Activated CD4-positive, alpha-beta T cell treated with anti-CD3 and anti-CD28 coated beads, Interleukin-2, amount 50 U/mL, for 16 hours (primary cell): ENCODE measurements at regions not wholly inside any gene's neighbourhood (a gene's known extent, or its start where the extent isn't known, plus 50 kb on each side); places are given as distances from the start of the nearest gene placed in this dataset.
"Not testable (repeated sequence)": the region's sequence is repeated elsewhere in the genome, so short reads cannot be mapped to it uniquely, and the experiment has no call there.

Experiments used
- DNase-seq: peaks from one replicate; pipeline ENCODE4 v3.0.0-alpha.2; 2020

DNA sequence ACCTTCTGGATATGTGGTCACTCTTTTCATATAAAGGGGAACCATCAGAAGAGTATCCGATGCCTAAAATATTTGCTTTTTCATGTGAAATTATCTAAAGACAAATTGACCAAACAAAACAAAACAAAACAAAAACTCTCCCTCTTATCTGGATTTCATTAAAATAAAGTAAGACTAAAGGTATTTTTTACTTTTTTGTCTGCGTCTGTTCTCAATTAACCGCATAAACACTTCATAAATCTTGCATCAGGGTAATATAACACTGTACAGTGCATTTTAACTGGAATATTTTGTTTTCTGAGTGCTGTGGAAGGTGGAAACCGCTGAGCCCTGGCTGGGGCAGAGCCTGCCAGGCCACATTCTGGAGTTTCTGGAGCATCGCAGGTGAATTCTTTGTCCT lies 234.1 kb upstream of the ZFP64 start:
- DNase-seq = no peak

DNA sequence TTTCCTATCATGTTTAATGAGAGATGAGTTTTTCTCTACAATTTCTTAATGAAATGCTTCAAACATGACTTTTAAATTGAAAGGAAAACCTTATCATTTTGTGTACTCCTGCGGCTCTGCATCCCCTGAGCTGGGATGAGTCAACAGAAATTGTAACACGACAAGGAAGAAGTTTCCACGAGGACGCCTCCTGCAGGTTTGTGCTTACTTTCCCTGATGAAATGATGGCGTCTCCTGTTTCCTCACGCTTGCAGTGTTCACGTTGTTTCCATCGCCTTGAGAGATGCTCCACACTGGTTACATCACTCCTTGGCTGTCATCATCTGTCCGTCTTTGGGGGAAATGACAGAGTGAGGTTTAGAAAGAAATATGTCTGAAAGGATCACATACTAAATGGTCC lies 233.7 kb upstream of the ZFP64 start:
- no peak for DNase-seq

DNA sequence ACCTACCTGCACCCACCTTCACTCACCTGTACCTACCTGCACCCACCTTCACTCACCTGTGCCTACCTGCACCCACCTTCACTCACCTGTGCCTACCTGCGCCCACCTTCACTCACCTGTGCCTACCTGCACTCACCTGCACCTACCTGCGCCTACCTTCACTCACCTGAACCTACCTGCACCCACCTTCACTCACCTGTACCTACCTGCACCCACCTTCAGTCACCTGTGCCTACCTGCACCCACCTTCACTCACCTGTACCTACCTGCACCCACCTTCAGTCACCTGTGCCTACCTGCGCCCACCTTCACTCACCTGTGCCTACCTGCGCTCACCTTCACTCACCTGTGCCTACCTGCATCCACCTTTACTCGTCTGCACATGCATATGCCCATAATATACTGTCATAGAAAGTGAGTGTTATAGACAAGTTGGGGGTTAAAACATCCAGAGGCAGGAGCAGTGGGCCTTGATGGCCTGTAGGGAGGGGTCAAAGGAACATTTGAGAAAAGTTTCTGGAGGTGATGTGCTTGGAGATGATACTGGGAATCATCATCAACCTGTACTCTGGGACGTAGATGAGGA lies 232.9 kb upstream of the ZFP64 start:
- not testable (repeated sequence) for DNase-seq

DNA sequence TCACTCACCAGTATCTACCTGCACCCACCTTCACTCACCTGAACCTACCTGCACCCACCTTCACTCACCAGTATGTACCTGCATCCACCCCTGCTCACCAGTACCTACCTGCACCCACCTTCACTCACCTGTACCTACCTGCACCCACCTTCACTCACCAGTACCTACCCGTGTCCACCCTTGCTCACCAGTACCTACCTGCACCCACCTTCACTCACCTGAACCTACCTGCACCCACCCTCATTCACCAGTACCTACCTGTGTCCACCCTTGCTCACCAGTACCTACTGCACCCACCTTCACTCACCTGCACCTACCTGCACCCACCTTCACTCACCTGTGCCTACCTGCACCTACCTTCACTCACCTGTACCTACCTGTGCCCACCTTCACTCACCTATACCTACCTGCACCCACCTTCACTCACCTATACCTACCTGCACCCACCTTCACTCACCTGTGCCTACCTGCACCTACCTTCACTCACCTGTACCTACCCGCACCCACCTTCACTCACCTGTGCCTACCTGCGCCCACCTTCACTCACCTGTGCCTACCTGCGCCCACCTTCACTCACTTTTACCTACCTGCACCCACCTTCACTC lies 232.1 kb upstream of the ZFP64 start:
- not testable (repeated sequence) for DNase-seq

DNA sequence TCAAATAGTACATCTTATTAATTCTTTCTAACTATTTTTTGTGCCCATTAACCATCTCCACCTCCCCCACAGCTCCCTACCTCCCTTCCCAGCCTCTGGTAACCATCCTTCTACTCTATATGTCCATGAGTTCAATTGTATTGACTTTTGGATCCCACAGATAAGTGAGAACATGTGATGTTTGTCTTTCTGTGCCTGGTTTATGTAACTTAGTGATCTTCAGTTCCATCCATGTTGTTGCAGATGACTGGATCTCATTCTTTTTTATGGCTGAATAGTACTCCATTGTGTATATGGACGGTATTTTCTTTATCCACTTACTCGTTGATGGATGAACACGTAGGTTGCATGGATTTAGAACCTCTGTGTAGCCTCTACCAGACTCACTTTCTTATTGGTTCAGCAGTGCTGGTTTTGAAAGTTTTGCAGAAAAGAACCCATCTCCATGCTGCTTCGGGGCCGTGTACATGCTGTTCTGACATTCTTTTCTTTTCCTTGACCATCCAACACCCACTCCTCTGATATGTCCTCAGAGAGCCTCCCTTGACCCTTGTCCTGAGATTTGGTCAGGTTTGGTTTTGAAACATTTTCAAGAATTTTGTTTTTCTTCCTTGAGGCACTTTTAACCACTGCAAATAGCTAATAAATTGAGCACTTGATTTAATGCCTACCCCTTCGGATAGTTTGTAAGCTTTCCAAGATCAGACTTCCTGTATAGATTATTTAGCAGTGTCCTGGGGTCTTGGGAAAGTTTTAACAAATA lies 231.2 kb upstream of the ZFP64 start:
- no peak for DNase-seq

DNA sequence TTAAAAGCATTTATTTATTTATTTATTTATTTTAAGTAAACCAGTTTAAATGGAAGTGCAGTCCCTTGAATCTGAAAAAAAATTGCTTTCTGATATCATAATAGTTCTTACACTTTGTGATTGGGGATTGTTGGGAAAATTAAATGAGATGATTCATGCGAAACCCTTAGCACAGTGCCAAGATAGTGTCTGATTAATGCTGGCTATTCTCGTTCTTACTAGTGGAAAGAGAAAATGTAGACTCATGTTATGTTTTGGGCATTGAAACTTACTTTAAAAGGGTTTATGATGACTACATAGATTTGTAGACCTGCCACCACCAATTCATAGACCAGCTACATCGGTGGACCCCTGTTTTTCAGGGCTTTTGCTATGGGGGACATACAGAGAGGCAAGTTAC lies 229.2 kb upstream of the ZFP64 start:
- DNase-seq = peak; percentile 12

DNA sequence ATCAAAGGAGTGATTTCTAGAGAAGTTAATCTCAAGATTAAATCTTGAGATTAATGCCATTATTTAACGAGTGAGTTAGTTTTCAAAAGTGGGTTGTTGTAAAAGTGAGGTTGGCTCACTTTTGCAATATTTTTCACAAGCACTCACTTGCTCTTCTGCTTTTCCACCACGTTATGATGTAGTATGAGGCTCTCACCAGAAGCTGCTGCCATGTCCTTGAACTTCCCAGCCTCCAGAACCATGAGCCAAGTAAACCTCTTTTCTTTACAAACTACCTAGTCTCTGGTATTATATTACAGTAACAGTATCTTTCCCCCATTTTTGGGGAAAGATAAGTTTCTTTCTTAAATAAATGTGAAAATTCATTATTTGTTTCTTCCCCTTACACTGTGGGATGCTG lies 227.6 kb upstream of the ZFP64 start:
- DNase-seq = no peak

DNA sequence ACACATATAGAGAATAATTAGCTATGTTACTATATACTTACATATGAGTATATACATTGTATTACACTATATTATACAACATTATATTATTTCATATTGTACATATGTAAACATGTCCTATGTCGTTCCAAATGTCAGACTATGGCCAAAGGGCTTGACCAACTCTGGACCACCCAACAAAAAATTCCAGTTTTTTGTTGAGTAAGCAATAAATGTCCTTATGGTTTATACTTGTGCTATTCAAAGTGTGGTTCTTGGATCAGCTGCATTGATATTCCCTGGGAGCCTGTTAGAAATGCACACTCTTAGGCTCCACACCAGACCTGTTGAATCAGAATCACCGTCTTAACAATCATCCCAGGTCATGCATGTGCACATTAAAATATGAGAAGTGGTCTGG lies 225.4 kb upstream of the ZFP64 start:
- no peak for DNase-seq

DNA sequence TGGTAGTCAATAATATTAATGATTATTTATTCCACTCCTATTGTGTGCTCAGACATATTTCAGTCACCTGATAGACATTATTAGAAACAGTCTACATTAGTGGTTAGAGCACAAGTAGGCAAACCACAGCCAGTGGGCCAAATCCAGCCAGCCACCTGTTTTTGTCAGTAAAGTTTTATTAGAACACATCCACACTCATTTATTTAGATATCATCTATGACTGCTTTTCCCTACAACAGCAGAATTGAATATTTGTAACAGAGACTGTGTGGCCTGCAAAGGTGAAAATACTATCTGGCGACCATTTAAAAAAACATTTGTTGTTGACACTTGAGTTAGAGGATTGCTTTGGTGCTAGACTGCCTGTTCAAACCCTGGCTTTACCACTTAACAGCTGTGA lies 220.0 kb upstream of the ZFP64 start:
- no peak for DNase-seq

DNA sequence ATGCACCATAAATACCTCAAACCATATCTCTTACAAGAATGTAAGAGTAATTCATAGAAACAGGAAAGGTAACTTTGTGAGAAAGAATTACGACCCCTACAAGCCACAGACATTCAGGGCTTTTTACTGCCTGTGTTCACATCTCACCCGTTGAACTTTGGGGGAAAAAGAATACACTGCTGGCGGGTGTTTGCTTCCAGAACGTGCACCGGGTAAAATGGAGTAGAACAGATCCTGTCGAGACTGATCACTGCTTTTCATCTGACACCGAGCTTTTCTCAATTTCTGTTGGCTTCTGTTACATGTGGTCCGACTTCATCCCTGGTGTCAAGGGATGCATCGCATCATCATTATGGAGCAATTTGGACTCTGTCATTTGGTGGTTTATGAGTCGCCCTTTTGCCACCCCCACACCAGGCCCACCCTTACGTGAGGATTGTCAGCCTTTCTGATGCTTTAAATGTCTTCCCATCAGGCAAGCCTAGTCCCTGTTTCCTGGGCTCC lies 219.2 kb upstream of the ZFP64 start:
- DNase-seq = no peak

DNA sequence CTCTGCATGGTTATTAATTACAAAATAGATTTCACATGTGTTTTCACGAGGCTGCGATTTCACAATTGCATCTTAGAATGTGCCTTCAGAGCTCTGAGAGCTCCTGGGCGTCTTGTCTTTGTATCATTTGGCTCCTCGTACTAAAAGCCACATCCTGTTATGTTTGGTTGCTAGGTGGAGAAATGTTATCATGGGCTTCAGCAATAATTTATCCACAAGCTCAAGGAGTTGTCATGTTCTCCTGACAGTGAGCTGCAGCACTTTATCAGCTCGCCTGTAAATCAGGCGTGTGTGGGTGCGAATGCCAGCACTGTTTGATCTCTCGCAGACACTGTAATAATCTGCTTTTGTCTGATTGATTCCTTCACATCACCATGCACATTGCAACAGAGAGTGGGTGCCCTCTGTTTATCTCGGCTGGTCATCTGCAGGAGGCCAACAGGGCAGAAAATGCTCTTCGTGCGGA lies 218.6 kb upstream of the ZFP64 start:
- DNase-seq = peak; percentile 64

DNA sequence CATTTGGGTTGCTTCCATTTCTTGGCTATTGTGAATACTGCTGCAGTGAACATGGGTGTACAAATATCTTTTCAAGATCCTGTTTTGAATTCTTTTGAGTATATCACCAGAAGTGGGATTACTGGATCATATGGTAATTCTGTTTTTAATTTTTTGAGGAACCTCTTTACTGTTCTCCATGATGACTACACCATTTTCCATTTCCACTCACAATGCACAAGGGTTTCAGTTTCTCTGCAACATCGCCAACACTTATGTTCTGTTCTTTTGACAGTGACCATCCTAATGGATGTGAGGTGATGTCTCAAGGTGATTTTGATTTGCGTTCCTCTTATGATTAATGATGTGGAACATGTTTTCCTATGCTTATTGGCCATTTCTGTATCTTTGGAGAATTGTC lies 214.4 kb upstream of the ZFP64 start:
- no peak for DNase-seq

DNA sequence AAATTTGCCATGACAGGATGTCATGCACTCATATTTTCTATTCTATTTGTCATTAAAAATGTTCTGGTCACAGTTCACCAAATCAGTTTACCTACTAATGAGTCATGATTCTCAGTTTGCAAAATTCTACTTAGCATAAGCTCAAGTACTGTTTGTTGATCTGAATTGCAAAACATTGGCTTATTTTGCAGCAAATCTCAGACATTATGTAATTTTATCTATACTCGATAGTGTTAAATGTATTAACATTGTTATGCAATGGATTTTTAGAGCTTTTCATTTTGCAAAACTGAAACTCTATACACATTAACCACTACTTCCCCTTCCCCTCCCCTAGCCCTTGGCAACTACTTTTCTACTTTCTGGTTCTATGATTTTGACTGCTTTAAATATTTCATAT lies 213.8 kb upstream of the ZFP64 start:
- DNase-seq = peak; percentile 37

DNA sequence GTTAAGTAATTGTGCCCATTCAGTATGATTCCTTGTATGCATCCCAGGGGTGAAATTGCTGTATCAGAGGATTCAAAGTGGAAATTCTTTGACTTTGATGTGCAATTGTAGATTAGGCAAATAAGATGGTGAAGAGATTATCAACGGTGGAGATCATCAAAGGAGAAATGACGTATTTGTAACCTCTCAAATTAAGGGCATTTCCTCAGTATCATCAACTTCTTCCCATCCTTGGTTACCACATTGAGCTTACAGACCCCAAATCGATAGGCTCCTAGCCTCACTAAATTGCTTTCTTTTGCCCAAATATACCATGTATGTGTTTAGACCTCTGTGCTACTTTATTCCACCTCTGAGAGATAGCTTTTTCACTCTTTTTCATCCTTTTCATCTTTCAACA lies 213.1 kb upstream of the ZFP64 start:
- no peak for DNase-seq

DNA sequence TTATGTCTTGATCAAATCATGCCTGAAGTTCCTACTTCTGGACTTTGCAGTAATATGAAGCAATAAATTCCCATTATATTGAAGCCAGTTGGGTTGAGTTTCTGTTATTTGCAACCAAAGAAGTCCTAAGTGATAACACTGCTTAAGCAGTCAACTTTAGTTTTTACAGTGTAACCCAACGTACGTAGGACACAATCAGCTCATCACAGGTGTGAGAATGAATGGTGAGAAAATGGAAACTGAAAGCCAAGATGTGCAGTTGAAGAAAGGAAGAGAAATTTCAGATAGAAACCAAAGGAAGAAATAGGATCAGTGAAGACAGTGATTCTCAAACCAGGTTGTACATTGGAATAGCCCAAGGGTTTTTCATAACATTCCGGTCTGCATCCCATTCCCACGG lies 211.4 kb upstream of the ZFP64 start:
- DNase-seq = no peak

DNA sequence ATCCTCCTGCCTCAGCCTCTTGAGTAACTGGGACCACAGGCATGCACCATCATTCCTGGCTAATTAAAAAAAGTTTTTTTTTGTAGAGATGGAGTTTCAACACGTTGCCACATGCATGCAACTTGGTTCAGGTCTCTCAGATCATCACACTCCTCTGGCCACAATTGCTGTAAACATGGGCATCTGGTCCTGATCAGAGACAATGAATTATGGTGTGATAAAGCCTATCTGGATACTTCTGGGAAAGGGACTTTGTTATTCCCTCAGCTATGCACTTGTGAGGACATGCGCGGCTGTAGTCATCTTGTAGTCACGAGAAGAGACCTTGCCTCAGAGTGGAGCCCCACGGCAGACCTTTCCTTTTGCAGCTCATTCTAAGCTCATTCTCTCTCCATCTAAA lies 210.9 kb upstream of the ZFP64 start:
- no peak for DNase-seq

DNA sequence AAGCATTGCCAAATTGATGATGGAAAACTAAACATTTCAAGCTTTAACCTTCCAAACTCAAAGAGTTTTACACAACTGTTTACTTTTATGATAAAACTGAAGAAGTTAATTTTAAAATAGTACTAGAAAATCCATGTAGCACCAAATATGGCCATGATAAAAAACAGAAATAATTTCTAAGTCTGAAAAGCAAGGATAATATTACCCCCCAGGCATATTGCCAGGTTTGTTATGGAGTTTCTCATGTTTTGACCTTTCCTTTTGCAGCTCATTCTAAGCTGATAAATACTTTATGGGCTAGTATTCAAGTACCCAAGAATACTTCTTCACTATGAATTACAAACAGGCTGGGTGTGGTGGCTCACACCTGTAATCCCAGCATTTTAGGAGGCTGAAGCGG lies 209.9 kb upstream of the ZFP64 start:
- no peak for DNase-seq

DNA sequence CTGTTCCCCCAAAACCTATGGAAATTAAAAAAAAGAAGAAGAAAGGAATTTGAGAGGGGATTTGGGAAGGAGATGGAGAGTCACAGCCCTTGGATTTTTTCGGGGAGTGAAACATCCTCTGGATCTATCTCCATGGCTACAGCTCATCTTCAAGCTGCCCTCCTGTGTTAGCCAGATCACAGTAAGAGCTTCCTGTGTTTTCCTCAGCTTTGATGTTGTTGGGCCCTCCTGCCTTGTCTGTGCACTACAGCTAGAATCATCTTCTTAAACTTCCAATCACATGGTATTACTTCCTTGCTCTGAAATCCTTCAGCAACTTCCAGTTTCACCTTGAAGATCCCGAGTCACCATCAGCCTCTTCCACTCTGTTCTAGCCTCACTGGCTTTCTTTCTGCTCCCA lies 207.8 kb upstream of the ZFP64 start:
- no peak for DNase-seq

DNA sequence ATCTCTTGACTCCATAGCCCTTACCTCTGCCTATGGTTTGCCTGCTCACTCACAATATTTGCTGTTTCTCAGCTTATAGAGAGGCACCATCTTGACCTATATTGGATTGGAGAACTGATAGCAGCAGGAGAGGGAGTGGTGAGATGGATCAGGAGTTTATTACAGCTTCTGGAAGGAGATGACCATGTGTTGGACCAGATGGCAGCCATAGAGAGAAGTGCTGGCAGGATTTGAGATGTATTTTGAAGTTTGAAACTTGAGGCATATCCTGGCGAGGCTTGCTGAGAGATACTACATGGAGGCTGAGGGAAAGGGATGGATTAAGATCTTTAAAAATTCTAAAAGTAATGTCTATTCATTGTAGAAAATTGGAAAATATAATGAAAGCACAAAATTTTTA lies 198.0 kb upstream of the ZFP64 start:
- no peak for DNase-seq

DNA sequence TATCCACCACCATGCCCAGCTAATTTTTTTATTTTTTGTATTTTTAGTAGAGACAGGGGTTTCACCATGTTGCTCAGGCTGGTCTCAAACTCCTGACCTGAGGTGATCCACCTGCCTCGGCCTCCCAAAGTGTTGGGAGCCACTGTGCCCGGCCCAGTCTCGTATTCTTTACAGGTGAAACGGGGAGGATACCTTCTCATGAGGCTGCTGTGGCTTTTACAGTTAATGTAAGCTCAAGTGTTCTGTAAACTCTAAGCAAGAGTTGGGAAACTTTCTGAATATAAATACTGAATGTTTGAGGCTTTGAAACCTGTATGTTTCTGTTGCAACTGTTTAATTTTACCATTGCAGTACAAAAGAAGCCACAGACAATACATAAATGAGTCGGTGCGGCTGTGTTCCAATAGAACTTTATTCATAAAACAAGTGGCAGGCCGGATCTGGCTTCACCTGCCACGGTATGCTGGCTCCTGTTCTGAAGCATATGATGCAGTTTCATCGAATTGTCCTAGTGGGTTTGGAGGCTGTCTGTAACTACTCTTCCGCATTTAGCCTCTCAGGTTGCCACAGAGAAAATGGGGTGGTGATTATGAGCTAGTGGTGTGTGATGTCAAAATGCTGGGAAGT lies 192.5 kb upstream of the ZFP64 start:
- DNase-seq = peak; percentile 12

DNA sequence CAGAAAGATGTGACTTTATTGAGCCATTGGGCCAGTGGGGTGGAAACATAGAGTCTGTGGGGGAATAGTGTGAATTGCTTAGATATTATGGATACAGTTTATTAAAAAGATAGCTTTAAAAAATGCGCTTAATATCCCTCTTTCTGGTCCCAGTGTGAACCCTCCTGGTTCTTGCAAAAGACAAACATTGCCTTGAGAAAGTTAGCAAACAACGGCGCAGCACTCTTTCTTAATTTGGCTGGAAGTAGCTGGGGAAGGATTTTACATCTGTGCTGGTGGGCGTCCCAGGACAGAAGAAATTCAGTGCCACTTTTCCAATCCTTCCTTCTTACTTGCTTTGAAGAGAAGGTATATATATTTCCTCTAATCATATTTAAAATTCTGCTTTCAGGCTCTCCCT lies 191.4 kb upstream of the ZFP64 start:
- DNase-seq = no peak

DNA sequence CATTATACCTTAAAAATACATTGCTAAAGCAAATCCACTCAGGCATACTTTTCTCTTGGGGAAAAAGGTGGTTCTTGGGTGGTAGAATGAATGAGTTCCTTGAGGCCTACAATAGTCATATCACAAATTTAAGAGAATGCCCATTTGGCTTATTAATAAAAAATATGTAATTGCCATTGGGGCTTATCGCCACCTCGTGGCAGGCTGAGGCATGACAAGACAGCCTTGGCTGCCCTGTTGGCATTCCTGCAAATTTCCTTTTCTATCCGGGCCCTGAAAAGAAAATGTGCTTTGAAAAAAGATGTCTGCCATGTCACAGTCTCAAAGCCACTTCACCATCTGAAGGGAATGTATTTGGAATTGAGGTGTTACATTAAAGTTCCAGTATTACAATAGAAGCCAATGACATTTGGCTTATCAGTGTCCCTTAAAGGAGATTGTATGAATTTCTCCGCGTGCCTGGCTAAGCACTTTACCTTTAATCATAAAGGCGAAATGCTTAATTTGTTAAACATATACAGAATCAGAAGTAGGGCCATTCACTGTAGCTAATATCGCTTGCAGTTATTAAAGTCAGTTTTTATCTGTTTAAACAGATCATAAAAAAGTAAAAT lies 188.3 kb upstream of the ZFP64 start:
- DNase-seq = peak; percentile 7

DNA sequence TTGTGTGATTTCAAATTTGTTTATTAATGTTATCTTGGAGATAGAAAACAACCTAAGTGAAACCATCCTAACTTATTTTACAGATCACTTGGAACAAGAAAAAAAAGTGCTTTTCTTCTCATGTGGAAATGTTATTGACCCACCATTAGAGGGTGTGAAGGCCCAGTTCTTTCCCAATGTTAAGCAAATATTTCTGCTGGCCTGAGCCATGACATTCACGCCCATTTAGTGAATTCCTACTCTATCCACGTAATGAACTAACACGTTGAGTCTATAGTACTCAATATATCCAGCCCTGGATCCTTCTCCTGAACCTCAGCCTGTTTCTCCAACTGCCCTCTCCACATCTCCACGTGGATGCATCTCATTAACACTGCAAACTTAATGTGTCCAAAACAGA lies 180.6 kb upstream of the ZFP64 start:
- no peak for DNase-seq
